Middle frontal gyrus (tissue), 1 donor: ENCODE measurements at regions not wholly inside any gene's neighbourhood (a gene's known extent, or its start where the extent isn't known, plus 50 kb on each side); places are given as distances from the start of the nearest gene placed in this dataset.
A peak's percentile ranks its signal among the peaks of the same experiment; 100 is the strongest.
"Not testable (repeated sequence)": the region's sequence is repeated elsewhere in the genome, so short reads cannot be mapped to it uniquely, and the experiment has no call there.

Experiments used
- DNase-seq: peaks from one replicate; pipeline ENCODE4 v3.0.0-alpha.2; 2015; ENCODE audit warnings: low spot score; ENCODE audit errors: extremely low spot score

- no peak for DNase-seq
These were observed 730.4 kb downstream of the PLCL1 start for GRCh38 chr2:198534756-198535155.

GRCh38 chr2:198525211-198525969, 721.0 kb downstream of the PLCL1 start:
- DNase-seq: no peak

- no peak for DNase-seq
These were observed 719.3 kb downstream of the PLCL1 start for GRCh38 chr2:198523710-198524109.

GRCh38 chr2:198518935-198519334, 714.5 kb downstream of the PLCL1 start:
- DNase-seq: no peak

- DNase-seq: no peak
These were observed 713.6 kb downstream of the PLCL1 start for GRCh38 chr2:198517976-198518375.

- not testable (repeated sequence) for DNase-seq
These were observed 704.2 kb downstream of the PLCL1 start for GRCh38 chr2:198508610-198509009.

- DNase-seq: peak; percentile 31
These were observed 695.1 kb downstream of the PLCL1 start for GRCh38 chr2:198499539-198499938.

GRCh38 chr2:198498516-198498915, 694.1 kb downstream of the PLCL1 start:
- DNase-seq: no peak

- no peak for DNase-seq
These were observed 693.7 kb downstream of the PLCL1 start for GRCh38 chr2:198498048-198498447.

- DNase-seq: no peak
These were observed 690.5 kb downstream of the PLCL1 start for GRCh38 chr2:198494931-198495330.

GRCh38 chr2:198490748-198491147, 686.4 kb downstream of the PLCL1 start:
- no peak for DNase-seq

GRCh38 chr2:198488964-198489363, 684.6 kb downstream of the PLCL1 start:
- DNase-seq: no peak

- peak; percentile 13 for DNase-seq
These were observed 678.7 kb downstream of the PLCL1 start for GRCh38 chr2:198483051-198483450.

- no peak for DNase-seq
These were observed 674.7 kb downstream of the PLCL1 start for GRCh38 chr2:198479065-198479464.

- no peak for DNase-seq
These were observed 674.0 kb downstream of the PLCL1 start for GRCh38 chr2:198478361-198478760.

- no peak for DNase-seq
These were observed 671.6 kb downstream of the PLCL1 start for GRCh38 chr2:198476007-198476406.

- DNase-seq: no peak
These were observed 666.9 kb downstream of the PLCL1 start for GRCh38 chr2:198471291-198471690.

GRCh38 chr2:198468136-198468535, 663.7 kb downstream of the PLCL1 start:
- DNase-seq: no peak

- no peak for DNase-seq
These were observed 661.6 kb downstream of the PLCL1 start for GRCh38 chr2:198465970-198466369.

- no peak for DNase-seq
These were observed 652.0 kb downstream of the PLCL1 start for GRCh38 chr2:198456418-198456817.

GRCh38 chr2:198453866-198454265, 649.5 kb downstream of the PLCL1 start:
- DNase-seq: no peak

- no peak for DNase-seq
These were observed 647.9 kb downstream of the PLCL1 start for GRCh38 chr2:198452327-198452726.

- DNase-seq: no peak
These were observed 644.4 kb downstream of the PLCL1 start for GRCh38 chr2:198448789-198449188.
